HepG2 (cell line): ENCODE measurements at regions not wholly inside any gene's neighbourhood (a gene's known extent, or its start where the extent isn't known, plus 50 kb on each side); places are given as distances from the start of the nearest gene placed in this dataset.
"Not testable (repeated sequence)": the region's sequence is repeated elsewhere in the genome, so short reads cannot be mapped to it uniquely, and the experiment has no call there.

Experiments
- ATAC-seq: fragments of 200-7000 bp; cut with Tn5 transposase; 3 replicates; pipeline ENCODE4 v1.9.1; 2020; ENCODE audit warnings: mild to moderate bottlenecking, moderate library complexity
- BruUV-seq: library from RNA; stranded (reverse); fragments of 400-500 nt; replicated peaks from 2 replicates; lab custom pipeline; 2021; lab: Mats Ljungman, UMichigan
- CTCF ChIA-PET: fragments of 300-600 bp; formaldehyde crosslinking; extraction: SDS; loops from one replicate; lab custom pipeline; 2021; ENCODE audit warnings: low total read pairs, inconsistent platforms, low intra/inter-chr PET ratio; lab: Yijun Ruan, JAX
- POLR2A ChIA-PET: fragments of 350-600 bp; sonication (Branson Sonifier 250); formaldehyde crosslinking; loops from one replicate; lab custom pipeline; 2020; ENCODE audit warnings: antibody characterized with exemption, inconsistent platforms; lab: Yijun Ruan, JAX
- DNase-seq: peaks from one replicate; pipeline ENCODE4 v3.0.0-alpha.2; 2015; ENCODE audit warnings: low spot score
- FAIRE-seq: peaks from 3 replicates; lab custom pipeline; 2011; peaks lifted over from hg19 to GRCh38; lab: Jason Lieb, UNC
- H2AFZ ChIP-seq: one replicate; pipeline ENCODE4 v1.6.1; 2011; ENCODE audit warnings: low read length, inconsistent platforms
- H3K27ac ChIP-seq: fragments of 300-600 bp; 3 replicates; pipeline ENCODE4 v1.8.0; 2011; ENCODE audit warnings: mixed run types, mild to moderate bottlenecking, mixed read lengths, low read length, inconsistent platforms; ENCODE audit not compliant: insufficient read depth; ENCODE audit errors: extremely low read length
- H3K27me3 ChIP-seq, 2 experiments: fragments of 200-600 bp in 1 of 2; 2 replicates in 1 of 2; 3 replicates in 1 of 2; pipeline versions ENCODE4 v1.6.0 to v1.8.0; 2011; ENCODE audit warnings: low read length in 2 of 2, mild to moderate bottlenecking in 2 of 2, moderate library complexity in 2 of 2, inconsistent platforms in 1 of 2; ENCODE audit not compliant: insufficient read depth in 2 of 2, control insufficient read depth in 1 of 2
- H3K36me3 ChIP-seq, 2 experiments: fragments of 200-600 bp in 1 of 2; replicated peaks in 1 of 2; 2 replicates in 1 of 2; 3 replicates in 1 of 2; pipeline versions ENCODE4 v1.5.1 to v1.8.0; 2011; ENCODE audit warnings: low read length in 2 of 2, inconsistent platforms in 1 of 2; ENCODE audit not compliant: insufficient read depth in 2 of 2, control insufficient read depth in 1 of 2
- H3K4me1 ChIP-seq: 2 replicates; pipeline ENCODE4 v1.5.1; 2012; ENCODE audit warnings: low read length, inconsistent platforms; ENCODE audit not compliant: insufficient read depth
- H3K4me2 ChIP-seq: 2 replicates; pipeline ENCODE4 v1.6.0; 2011; ENCODE audit warnings: low read depth, low read length, inconsistent platforms
- H3K4me3 ChIP-seq, 3 experiments: fragments of 200-600 bp in 1 of 3; sonication (generic), shearing (Covaris generic) in 1 of 3; replicated peaks in 1 of 3; 2 replicates each; pipeline ENCODE4 v1.5.1; 2011 to 2016; ENCODE audit warnings: low read length in 3 of 3, inconsistent platforms in 2 of 3, low read depth in 2 of 3, mild to moderate bottlenecking in 2 of 3, control low read depth in 1 of 3, mixed read lengths in 1 of 3; ENCODE audit not compliant: insufficient read depth in 1 of 3
- H3K79me2 ChIP-seq: one replicate; pipeline ENCODE4 v1.6.1; 2011; ENCODE audit warnings: low read length, inconsistent platforms; ENCODE audit not compliant: insufficient read depth
- H3K9ac ChIP-seq: 2 replicates; pipeline ENCODE4 v1.6.0; 2011; ENCODE audit warnings: mild to moderate bottlenecking, low read depth, low read length, inconsistent platforms; ENCODE audit not compliant: insufficient read depth
- H3K9me3 ChIP-seq: 2 replicates; pipeline ENCODE4 v1.5.1; 2012; ENCODE audit warnings: mild to moderate bottlenecking, low read length
- H4K20me1 ChIP-seq: 2 replicates; pipeline ENCODE4 v1.6.0; 2011; ENCODE audit warnings: inconsistent platforms, mild to moderate bottlenecking, low read length, moderate library complexity; ENCODE audit not compliant: insufficient read depth
- MAFF ChIP-seq: IDR thresholded peaks from 2 replicates; pipeline ENCODE4 v1.6.1; 2011; ENCODE audit warnings: low read depth, low read length, improper control_type of control experiment
- MAFK ChIP-seq, 2 experiments: IDR thresholded peaks in 1 of 2; conservative IDR thresholded peaks in 1 of 2; 2 replicates each; pipeline ENCODE4 v1.6.1; 2011; ENCODE audit warnings: improper control_type of control experiment in 2 of 2, low read length in 2 of 2
- WGBS: methylation state at CpG from one replicate; pipeline ENCODE4 v1.1.6; 2017; ENCODE audit warnings: low lambda C conversion rate; 5-methylcytosine and 5-hydroxymethylcytosine counted together
- in situ Hi-C: cut with HindIII; loops from 2 replicates; pipeline ENCODE4 v1.10.0; 2017; ENCODE audit warnings: low pct_unique_long_range_greater_than_20kb; ENCODE audit not compliant: extremely low pct_ligation_motif_present
- intact Hi-C: fragments of 100-400 bp; cut with micrococcal nuclease; formaldehyde crosslinking; loops from one replicate; pipeline ENCODE4 v1.10.0; 2022; ENCODE audit not compliant: unreplicated experiment

GRCh38 chr2:137913648-137914047 is 50.6 kb upstream of the HNMT start:
- H3K36me3 ChIP-seq, FAIRE-seq, H3K9me3 ChIP-seq, H3K4me3 ChIP-seq, H2AFZ ChIP-seq, H3K27me3 ChIP-seq, CTCF ChIA-PET, BruUV-seq, ATAC-seq, H4K20me1 ChIP-seq, H3K27ac ChIP-seq, H3K79me2 ChIP-seq, H3K4me2 ChIP-seq, H3K9ac ChIP-seq, DNase-seq: not testable (repeated sequence)
- H3K4me1 ChIP-seq, result peaks cover 42% of the 10 kb centered on the region
- 92% methylated on average over 2 of the region's 2 CpGs for WGBS
- intact Hi-C loops (loop anchor here (5.0 kb wide), 1 partner anchor 589 kb away; the partner anchor contains the start of gene SPOPL), in situ Hi-C loops (loop anchor here (5.0 kb wide), 1 partner anchor 174 kb away; no protein-coding TSS in a partner anchor)
- POLR2A ChIA-PET, result interaction anchor here (2.8 kb wide), 1 partner anchor 29 kb away, joined by 14 read pairs; no protein-coding TSS in a partner anchor
- TF ChIP-seq MAFK (conservative IDR thresholded peaks at IDR 0.05 in 1 of 2, IDR thresholded peaks at IDR 0.05 in 1 of 2; ENCODE audit: low read length in 2 of 2) (peak; percentile 52 to 66), MAFF (peak; percentile 51)
